Thyroid gland (tissue), 4 donors: ENCODE measurements at regions not wholly inside any gene's neighbourhood (a gene's known extent, or its start where the extent isn't known, plus 50 kb on each side); places are given as distances from the start of the nearest gene placed in this dataset.

Source experiments
- POLR2A ChIP-seq, 2 donors: fragments of 450-650 bp; IDR thresholded peaks; one replicate each; pipeline ENCODE4 v1.6.1; 2017; ENCODE audit warnings: antibody characterized with exemption in 2 of 2, mild to moderate bottlenecking in 2 of 2, moderate library complexity in 1 of 2
- TF ChIP-seq, protein P1 (sequence below), 6 experiments: fragments of 200-600 bp in 3 of 6; fragments of 450-650 bp in 3 of 6; sonication (generic) in 3 of 6; IDR thresholded peaks; one replicate each; pipeline ENCODE4 v1.5.1; 2016 to 2019; ENCODE audit warnings: antibody characterized with exemption in 6 of 6, mild to moderate bottlenecking in 2 of 6, inconsistent platforms in 1 of 6, moderate library complexity in 1 of 6

GRCh38 chr1:229803626-229804217, 177.7 kb downstream of the URB2 start:
- TF ChIP-seq, protein P1, sequence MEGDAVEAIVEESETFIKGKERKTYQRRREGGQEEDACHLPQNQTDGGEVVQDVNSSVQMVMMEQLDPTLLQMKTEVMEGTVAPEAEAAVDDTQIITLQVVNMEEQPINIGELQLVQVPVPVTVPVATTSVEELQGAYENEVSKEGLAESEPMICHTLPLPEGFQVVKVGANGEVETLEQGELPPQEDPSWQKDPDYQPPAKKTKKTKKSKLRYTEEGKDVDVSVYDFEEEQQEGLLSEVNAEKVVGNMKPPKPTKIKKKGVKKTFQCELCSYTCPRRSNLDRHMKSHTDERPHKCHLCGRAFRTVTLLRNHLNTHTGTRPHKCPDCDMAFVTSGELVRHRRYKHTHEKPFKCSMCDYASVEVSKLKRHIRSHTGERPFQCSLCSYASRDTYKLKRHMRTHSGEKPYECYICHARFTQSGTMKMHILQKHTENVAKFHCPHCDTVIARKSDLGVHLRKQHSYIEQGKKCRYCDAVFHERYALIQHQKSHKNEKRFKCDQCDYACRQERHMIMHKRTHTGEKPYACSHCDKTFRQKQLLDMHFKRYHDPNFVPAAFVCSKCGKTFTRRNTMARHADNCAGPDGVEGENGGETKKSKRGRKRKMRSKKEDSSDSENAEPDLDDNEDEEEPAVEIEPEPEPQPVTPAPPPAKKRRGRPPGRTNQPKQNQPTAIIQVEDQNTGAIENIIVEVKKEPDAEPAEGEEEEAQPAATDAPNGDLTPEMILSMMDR (IDR thresholded peaks at IDR 0.05): no peak
- TF ChIP-seq POLR2A (IDR thresholded peaks at IDR 0.05): no peak
